K562 (cell line): ENCODE measurements at regions not wholly inside any gene's neighbourhood (a gene's known extent, or its start where the extent isn't known, plus 50 kb on each side); places are given as distances from the start of the nearest gene placed in this dataset.

Experiments
- ATAC-seq: fragments of 200-7000 bp; cut with Tn5 transposase; 3 replicates; pipeline ENCODE4 v1.9.1; 2020; ENCODE audit warnings: moderate library complexity
- BruUV-seq: library from RNA; stranded (reverse); fragments of 400-500 nt; replicated peaks from 2 replicates; lab custom pipeline; 2021; lab: Mats Ljungman, UMichigan
- CTCF ChIA-PET: fragments of 300-600 bp; formaldehyde crosslinking; extraction: SDS; loops from one replicate; lab custom pipeline; 2021; ENCODE audit warnings: low intra/inter-chr PET ratio; lab: Yijun Ruan, JAX
- POLR2A ChIA-PET: fragments of 300-600, 350-650 bp; sonication (Branson Sonifier 250); formaldehyde crosslinking; extraction: SDS; loops from one replicate; lab custom pipeline; 2021; ENCODE audit warnings: antibody characterized with exemption, inconsistent platforms; lab: Yijun Ruan, JAX
- DNase-seq, 4 experiments: peaks; one replicate each; pipeline versions ENCODE4 v3.0.0 to v3.0.0-alpha.2; 2011 to 2018; ENCODE audit warnings: low spot score in 3 of 4, mixed read lengths in 3 of 4; ENCODE audit errors: extremely low read depth in 1 of 4
- FAIRE-seq: peaks from 2 replicates; lab custom pipeline; 2011; peaks lifted over from hg19 to GRCh38; lab: Jason Lieb, UNC
- H2AFZ ChIP-seq: 2 replicates; pipeline ENCODE4 v1.6.0; 2011; ENCODE audit warnings: low read depth, low read length, control low read depth, inconsistent platforms
- H3K27ac ChIP-seq: fragments of 200-600 bp; 3 replicates; pipeline ENCODE4 v1.8.0; 2011; ENCODE audit warnings: low read depth, mild to moderate bottlenecking, control low read depth, inconsistent platforms, low read length, moderate library complexity, mixed read lengths; ENCODE audit errors: extremely low read depth
- H3K27me3 ChIP-seq, 2 experiments: fragments of 300-600 bp in 1 of 2; 2 replicates in 1 of 2; 3 replicates in 1 of 2; pipeline versions ENCODE4 v1.6.0 to v1.8.0; 2011; ENCODE audit warnings: inconsistent platforms in 2 of 2, low read length in 2 of 2, mild to moderate bottlenecking in 1 of 2, mixed read lengths in 1 of 2, moderate library complexity in 1 of 2; ENCODE audit not compliant: control insufficient read depth in 2 of 2, insufficient read depth in 2 of 2
- H3K36me3 ChIP-seq: fragments of 300-600 bp; 3 replicates; pipeline ENCODE4 v1.8.0; 2011; ENCODE audit warnings: mild to moderate bottlenecking, low read length, inconsistent platforms; ENCODE audit not compliant: control insufficient read depth, insufficient read depth
- H3K4me1 ChIP-seq, 2 experiments: fragments of 200-600 bp in 1 of 2; replicated peaks in 1 of 2; 2 replicates in 1 of 2; 3 replicates in 1 of 2; pipeline versions ENCODE4 v1.5.1 to v1.8.0; 2011; ENCODE audit warnings: inconsistent platforms in 2 of 2, low read length in 2 of 2, mild to moderate bottlenecking in 1 of 2, mixed read lengths in 1 of 2, moderate library complexity in 1 of 2; ENCODE audit not compliant: control insufficient read depth in 2 of 2, insufficient read depth in 2 of 2
- H3K4me2 ChIP-seq: 2 replicates; pipeline ENCODE4 v1.6.1; 2011; ENCODE audit warnings: low read length, control low read depth, inconsistent platforms, mixed read lengths; ENCODE audit not compliant: insufficient read depth
- H3K4me3 ChIP-seq: fragments of 200-600 bp; sonication (generic), shearing (Covaris generic); 2 replicates; pipeline ENCODE4 v1.5.1; 2016; ENCODE audit warnings: control low read depth, inconsistent platforms
- H3K79me2 ChIP-seq: fragments of 200-600 bp; 3 replicates; pipeline ENCODE4 v1.8.0; 2011; ENCODE audit warnings: low read length, inconsistent platforms; ENCODE audit not compliant: control insufficient read depth, insufficient read depth
- H3K9ac ChIP-seq, 2 experiments: 2 replicates each; pipeline versions ENCODE4 v1.6.0 to v1.6.1; 2011; ENCODE audit warnings: low read depth in 2 of 2, low read length in 2 of 2, control low read depth in 1 of 2, inconsistent platforms in 1 of 2, mild to moderate bottlenecking in 1 of 2, mixed read lengths in 1 of 2; ENCODE audit not compliant: insufficient read depth in 1 of 2
- H3K9me1 ChIP-seq: one replicate; pipeline ENCODE4 v1.6.0; 2011; ENCODE audit warnings: inconsistent platforms, mild to moderate bottlenecking, low read length, moderate library complexity; ENCODE audit not compliant: control insufficient read depth, insufficient read depth
- H3K9me3 ChIP-seq: replicated peaks from 2 replicates; pipeline ENCODE4 v1.5.1; 2011; ENCODE audit warnings: low read depth, low read length, inconsistent platforms; ENCODE audit not compliant: control insufficient read depth, insufficient read depth
- H4K20me1 ChIP-seq: replicated peaks from 2 replicates; pipeline ENCODE4 v1.6.1; 2011; ENCODE audit warnings: low read length, inconsistent platforms, mixed read lengths; ENCODE audit not compliant: control insufficient read depth, insufficient read depth
- CHD7 ChIP-seq: fragments of 200-600 bp; sonication (generic); IDR thresholded peaks from one replicate; pipeline ENCODE4 v1.6.1; 2012; ENCODE audit warnings: mild to moderate bottlenecking, low read depth, low read length, inconsistent platforms
- RNF219 ChIP-seq: fragments of 250-450 bp; sonication (Bioruptor Pico); IDR thresholded peaks from 2 replicates; pipeline ENCODE4 v1.5.0; 2022; ENCODE audit warnings: mild to moderate bottlenecking
- U2AF2 ChIP-seq: fragments of 200-400 bp; formaldehyde crosslinking; optimal IDR thresholded peaks from 2 replicates; pipeline ENCODE3; 2017; ENCODE audit warnings: low read depth, mild to moderate bottlenecking, low read length
- ZBTB17 ChIP-seq: fragments of 450-650 bp; formaldehyde crosslinking; IDR thresholded peaks from 2 replicates; pipeline ENCODE4 v1.4.0; 2020; ENCODE audit warnings: mild to moderate bottlenecking
- ZNF165 ChIP-seq: fragments of 250-450 bp; sonication (Bioruptor Pico); IDR thresholded peaks from 2 replicates; pipeline ENCODE4 v1.4.0; 2020; ENCODE audit warnings: borderline replicate concordance
- WGBS: fragments of 100-300 bp; shearing (Covaris generic); methylation state at CpG from one replicate; pipeline ENCODE4 v1.1.6; 2016; ENCODE audit warnings: low coverage, mixed read lengths; ENCODE audit not compliant: insufficient coverage; ENCODE audit errors: missing lambda C conversion rate; 5-methylcytosine and 5-hydroxymethylcytosine counted together
- in situ Hi-C: fragments of 300-500 bp; cut with MboI; formaldehyde crosslinking; loops from 4 replicates; pipeline ENCODE4 v1.15.0; 2018; ENCODE audit warnings: inconsistent platforms, mixed read lengths
- intact Hi-C: fragments of 100-400 bp; cut with micrococcal nuclease; formaldehyde crosslinking; loops from 2 replicates; pipeline ENCODE4 v1.14.2; 2022
- TF ChIP-seq, protein P1 (sequence below): fragments of 250-450 bp; sonication (Bioruptor Pico); IDR thresholded peaks from 2 replicates; pipeline ENCODE4 v1.4.0; 2020; ENCODE audit warnings: mild to moderate bottlenecking, moderate library complexity, borderline replicate concordance

DNA sequence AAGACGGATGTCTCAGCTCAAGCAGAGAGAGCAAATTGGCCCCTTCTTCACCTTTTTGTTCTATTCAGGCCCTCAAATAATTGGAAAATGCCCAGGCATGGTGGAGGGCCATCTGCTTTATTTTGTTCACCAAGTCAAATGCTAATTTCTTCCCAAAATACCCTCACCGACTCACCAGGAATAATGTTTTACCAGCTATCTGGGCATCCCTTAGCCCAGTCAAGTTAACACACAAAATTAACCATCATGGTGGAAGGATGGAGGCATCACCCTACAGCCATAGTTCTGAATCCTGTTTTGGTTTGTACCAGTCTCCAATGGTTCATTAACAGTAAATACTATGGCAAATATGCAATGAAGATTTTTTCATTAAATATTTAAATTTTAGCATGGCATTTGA is 51.7 kb upstream of the SERP2 start:
- no peaks in the 10 kb centered on the region for H4K20me1 ChIP-seq
- peaks cover 0 to 2% of the 10 kb centered on the region in 2 experiments; a peak in 1 of 5 replicates for H3K4me1 ChIP-seq
- ChIA-PET CTCF (no interaction called here), POLR2A (interaction anchor here (1.0 kb wide), 1 partner anchor 10 kb away, joined by 4 read pairs; no protein-coding TSS in a partner anchor)
- in situ Hi-C loops (no loop called here), intact Hi-C loops (no loop called here)
- H3K4me2 ChIP-seq = no peak overlapping the region
- no peak overlapping the region for H3K27ac ChIP-seq
- H3K79me2 ChIP-seq = no peaks in the 10 kb centered on the region
- no peak for FAIRE-seq
- H3K4me3 ChIP-seq = no peak overlapping the region
- no peaks in the 10 kb centered on the region for H3K27me3 ChIP-seq
- 4% methylated on average over 2 of the region's 2 CpGs for WGBS
- BruUV-seq = no TSS peak
- no peaks in the 10 kb centered on the region for H3K9me1 ChIP-seq
- ATAC-seq = no peak
- DNase-seq = no peak
- H2AFZ ChIP-seq = no peak overlapping the region
- no peaks in the 10 kb centered on the region for H3K36me3 ChIP-seq
- no peaks in the 10 kb centered on the region for H3K9me3 ChIP-seq
- H3K9ac ChIP-seq = no peak overlapping the region
- TF ChIP-seq, protein P1, sequence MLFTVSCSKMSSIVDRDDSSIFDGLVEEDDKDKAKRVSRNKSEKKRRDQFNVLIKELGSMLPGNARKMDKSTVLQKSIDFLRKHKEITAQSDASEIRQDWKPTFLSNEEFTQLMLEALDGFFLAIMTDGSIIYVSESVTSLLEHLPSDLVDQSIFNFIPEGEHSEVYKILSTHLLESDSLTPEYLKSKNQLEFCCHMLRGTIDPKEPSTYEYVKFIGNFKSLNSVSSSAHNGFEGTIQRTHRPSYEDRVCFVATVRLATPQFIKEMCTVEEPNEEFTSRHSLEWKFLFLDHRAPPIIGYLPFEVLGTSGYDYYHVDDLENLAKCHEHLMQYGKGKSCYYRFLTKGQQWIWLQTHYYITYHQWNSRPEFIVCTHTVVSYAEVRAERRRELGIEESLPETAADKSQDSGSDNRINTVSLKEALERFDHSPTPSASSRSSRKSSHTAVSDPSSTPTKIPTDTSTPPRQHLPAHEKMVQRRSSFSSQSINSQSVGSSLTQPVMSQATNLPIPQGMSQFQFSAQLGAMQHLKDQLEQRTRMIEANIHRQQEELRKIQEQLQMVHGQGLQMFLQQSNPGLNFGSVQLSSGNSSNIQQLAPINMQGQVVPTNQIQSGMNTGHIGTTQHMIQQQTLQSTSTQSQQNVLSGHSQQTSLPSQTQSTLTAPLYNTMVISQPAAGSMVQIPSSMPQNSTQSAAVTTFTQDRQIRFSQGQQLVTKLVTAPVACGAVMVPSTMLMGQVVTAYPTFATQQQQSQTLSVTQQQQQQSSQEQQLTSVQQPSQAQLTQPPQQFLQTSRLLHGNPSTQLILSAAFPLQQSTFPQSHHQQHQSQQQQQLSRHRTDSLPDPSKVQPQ = no peak
- no peak for TF ChIP-seq ZBTB17 (CRISPR knock-in tag)
- no peak for TF ChIP-seq ZNF165
- TF ChIP-seq RNF219 (CRISPR knock-in tag) = no peak
- no peak for TF ChIP-seq CHD7
- no peak for TF ChIP-seq U2AF2
